Stimulated activated CD4-positive, alpha-beta T cell treated with anti-CD3 and anti-CD28 coated beads, Interleukin-2, amount 100 ng/mL, for 24 hours (primary cell): ENCODE measurements at regions not wholly inside any gene's neighbourhood (a gene's known extent, or its start where the extent isn't known, plus 50 kb on each side); places are given as distances from the start of the nearest gene placed in this dataset.

Experiments
- DNase-seq, 2 donors: peaks; one replicate each; pipeline ENCODE4 v3.0.0-alpha.2; 2020

DNA sequence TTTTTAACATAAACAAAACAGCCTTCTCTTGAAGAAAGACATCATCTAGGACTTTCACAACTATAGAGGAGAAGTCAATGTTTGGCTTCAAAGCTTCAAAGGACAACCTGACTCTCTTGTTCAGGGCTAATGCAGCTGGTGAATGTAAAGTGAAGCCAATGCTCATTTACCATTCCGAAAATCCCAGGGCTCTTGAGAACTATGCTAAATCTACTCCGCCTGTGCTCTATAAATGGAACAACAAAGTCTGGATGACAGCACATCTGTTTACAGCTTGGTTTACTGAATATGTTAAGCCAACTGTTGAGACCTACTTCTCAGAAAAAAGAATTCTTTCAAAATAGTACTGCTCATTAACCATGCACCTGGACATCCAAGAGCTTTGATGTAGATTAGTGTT is 259.8 kb upstream of the NR5A2 start:
- DNase-seq: no peak

DNA sequence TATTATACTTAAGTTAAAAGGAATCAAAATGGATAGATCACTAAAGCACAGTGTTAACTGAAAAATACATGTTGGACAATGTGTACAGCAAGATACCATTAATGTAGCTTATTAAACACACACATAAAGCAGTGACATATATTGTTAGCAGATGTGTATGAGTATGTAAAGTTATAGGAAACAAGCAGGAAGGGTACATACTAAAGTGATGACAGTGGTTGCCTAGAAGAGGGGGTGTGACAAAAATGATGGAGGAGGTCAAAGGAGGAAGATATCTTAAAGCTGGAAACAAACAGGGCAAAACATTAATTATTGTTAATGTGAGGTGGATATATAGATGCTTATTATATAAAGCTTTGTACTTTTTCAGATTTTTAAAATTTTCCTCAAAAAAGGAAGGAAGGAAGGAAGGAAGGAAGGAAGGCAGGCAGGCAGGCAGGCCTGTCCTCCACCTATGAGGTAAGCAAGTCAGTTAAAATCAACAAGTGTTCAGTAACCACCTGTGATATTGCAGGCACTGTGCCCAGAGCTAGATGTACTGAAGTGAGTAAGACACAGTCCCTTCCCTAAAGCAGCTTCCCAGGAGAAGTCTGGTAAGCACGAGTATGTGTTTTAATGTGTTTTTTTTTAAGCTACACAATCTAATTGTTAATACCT is 252.9 kb upstream of the NR5A2 start:
- no peak for DNase-seq

DNA sequence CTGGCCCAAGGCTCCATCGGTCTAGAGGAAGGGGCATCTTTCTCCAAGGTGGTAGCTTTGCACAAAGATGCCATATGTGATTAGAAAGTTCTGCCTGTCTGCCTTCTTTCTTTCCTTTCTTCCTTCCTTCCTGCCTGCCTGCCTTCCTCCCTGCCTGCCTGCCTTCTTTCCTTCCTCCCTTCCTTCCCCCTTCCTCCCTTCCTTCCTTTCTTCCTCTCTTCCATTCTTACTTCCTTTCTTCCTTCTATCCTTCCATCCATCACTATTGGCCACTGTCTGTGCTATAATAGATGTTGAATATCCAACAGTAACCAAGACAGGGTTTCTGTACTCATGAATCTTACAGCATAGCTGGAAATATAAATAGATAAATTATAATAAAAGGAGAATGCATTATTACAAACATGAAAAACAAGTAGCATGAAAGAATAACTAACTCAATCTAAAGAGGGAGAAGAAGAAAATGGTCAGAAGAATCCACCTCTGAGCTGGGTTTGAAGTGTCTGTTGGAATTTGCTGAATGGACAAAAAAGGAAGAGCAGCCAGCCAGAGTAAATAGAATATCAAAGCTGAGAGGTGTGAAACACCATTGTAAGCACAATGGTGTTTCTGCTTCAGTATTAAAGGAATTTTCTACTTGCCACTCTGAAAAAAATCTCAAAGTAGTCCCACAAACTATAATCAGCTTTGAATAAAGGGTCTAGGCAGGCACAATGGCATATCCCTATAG is 250.6 kb upstream of the NR5A2 start:
- DNase-seq: no peak

DNA sequence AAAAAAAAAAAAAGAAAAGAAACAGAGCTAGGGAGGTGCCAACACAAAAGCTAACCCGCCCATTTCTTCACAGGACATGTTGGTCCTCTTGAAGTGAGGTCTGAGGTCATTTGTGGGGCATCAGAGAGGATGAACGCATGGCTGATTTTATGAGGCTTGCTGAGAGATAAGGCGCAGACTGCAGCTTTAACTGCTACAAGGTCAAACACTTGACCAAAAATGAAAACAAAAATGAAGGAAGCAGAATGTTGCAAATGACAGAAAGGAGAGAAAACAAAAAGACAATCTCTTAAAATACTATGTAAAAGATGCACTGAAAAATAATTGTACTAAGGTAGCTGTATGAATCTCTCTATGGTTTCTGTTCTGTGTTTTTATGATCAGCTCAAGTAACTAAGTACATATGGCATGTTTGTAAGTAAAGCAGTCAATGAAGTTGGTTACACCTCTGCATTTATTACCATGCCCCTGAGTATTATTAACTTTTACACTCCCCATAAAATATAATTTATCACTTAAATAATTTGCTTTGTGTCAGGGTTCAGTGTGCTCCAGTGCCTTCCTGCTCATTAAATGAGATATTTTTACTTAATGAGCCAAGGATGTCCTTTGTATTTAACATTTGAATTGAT is 249.1 kb upstream of the NR5A2 start:
- no peak for DNase-seq

DNA sequence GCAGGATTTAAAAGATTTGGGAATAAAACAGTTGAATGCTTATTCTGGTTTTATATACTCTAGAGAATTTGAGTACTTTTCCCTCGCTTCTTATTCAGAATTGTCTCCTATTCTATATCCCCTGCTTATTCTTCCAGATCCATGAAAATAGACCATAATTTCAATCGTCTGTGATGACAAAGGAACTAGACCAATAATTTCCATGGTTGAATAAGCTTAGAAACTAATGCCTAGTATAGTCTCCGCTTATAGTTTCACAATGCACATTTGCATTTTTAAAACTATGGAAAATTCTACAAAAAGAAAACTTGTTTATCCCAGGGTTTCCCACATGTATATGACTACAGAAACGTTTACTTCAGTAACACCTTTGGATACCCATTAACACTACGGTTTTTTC is 247.4 kb upstream of the NR5A2 start:
- no peak for DNase-seq

DNA sequence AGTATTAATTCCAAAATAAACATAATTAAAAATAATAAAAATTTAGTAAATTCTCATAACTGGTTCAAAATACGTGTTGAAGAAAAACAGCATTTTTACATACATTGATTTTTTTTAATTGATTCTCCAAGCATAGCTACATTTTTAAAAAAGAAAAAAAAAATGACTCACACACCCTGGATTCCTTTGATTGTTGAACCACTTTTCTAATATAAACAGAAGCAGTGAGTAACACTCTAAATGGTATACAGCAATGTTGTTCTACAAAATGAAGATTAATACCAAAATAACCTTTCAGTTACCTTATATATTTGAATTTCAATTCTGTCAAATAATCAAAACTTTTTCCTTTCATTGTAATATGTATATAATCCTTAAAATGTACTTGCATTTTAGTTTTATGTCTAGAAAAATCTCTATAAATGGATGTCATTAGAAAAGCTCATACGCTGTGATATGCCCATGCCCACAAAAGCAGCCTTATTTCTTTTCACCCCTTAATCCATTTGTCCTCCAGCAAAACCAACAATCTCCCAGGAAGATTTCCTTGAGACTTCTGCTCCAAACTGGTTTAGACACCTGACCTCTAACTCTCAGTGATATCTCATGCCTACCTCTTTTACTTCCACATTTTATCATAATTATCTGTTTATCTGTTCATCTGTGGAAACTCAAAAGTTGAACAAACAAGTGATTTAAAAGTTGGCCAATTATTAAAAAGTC is 246.4 kb upstream of the NR5A2 start:
- no peak for DNase-seq

DNA sequence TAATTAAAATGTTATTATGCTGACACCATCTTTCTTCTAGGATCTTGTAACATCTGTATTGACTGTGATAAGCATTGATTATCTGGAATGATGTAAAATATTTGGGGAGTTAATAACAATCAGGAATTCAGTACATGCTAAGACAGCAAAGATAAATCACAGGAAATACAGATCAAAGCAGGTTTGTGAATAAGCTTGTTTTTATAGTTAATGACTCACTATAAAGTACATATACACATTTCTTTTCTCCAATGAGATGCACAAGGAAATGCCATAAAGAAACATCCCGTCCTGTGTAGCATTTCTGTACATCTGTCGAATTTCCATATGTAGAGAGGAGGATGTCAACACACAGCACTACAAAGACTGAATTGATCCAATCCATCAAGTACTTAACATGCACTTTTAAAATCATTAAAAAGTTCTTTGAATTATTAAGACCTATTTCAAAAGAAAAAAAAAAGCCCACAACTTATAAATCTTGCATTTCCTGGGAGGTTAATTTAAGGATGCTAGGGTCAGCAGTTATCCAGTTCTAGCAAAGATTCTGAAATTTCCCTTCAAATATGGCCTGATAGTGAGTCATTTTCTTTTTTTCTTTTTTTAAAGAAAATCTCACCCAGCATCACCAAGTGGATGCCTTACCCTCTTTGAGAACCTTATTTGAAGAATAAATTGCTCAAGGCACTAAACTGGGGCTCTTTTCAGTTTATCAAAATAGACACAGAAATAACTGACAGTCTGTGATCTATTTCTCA is 243.2 kb upstream of the NR5A2 start:
- no peak for DNase-seq

DNA sequence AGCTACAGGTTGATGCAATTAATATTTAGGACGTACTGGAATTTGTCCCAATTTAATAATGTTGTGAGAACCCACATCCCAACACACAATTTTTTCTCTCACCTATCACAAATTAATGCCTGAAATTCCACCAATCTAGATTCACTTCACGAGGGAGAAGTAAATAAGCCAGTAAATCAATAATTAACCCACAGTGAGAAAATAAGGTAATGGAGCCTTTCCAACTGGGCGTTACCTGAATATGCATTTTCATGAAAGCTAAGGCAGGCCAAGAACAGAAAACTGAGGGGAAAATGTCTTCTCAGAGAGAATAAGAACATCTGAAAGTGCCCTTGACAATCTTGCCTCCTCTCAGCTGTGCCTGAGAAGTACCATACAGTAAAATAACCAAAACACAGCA is 240.8 kb upstream of the NR5A2 start:
- DNase-seq: no peak

DNA sequence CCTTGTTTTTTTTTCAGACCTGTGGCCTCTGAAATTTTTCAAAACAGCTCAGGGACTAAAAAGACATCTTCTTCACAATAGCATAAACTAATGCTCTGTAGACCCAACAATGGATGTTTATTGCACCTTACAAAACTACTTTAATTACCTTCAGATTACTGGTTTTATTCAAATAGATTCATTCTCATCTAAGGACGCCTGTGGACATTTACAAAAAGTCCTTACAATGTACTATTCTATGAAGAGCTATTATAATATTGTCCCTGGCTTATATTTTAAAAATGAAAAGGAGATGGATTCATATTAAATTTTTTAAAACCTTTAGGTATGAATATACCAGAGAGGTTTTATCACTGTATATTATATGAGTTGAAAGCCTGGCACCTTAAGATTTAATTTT is 238.4 kb upstream of the NR5A2 start:
- no peak for DNase-seq

DNA sequence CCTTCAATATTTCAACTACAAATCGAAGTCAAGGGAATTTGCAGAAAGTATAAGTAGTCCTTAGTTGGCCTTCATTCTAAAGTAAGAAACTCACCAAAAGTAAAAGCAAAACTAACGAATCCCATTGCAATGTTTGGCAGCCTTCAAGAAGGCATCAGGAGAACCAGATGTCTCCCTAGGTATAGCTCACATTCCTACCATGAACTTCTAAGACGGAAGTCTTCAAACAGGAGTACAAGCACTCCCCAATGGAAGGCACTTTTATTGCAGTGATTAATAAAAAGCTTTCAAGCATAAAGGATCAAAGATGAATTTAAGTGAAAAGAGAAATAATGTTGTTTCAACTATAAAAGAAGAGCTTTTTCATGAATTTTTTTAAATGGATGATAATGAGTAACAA is 236.0 kb upstream of the NR5A2 start:
- no peak for DNase-seq

DNA sequence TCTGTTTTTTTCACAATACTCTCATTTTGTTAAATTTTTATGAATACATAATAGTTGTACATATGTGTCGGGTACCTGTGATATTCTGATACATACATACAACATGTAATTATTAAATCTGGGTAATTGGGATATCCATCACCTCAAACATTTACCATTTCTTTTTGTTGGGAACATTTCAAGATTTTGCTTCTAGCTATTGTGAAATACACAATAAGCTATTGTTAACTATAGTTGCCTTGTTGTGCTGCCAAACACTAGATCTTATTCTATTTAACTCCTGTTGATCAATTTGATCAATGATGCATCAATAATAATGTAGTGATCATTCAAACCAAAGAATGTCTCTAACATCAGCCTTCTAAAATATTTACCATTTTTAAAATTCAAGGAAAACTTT is 234.6 kb upstream of the NR5A2 start:
- no peak for DNase-seq

DNA sequence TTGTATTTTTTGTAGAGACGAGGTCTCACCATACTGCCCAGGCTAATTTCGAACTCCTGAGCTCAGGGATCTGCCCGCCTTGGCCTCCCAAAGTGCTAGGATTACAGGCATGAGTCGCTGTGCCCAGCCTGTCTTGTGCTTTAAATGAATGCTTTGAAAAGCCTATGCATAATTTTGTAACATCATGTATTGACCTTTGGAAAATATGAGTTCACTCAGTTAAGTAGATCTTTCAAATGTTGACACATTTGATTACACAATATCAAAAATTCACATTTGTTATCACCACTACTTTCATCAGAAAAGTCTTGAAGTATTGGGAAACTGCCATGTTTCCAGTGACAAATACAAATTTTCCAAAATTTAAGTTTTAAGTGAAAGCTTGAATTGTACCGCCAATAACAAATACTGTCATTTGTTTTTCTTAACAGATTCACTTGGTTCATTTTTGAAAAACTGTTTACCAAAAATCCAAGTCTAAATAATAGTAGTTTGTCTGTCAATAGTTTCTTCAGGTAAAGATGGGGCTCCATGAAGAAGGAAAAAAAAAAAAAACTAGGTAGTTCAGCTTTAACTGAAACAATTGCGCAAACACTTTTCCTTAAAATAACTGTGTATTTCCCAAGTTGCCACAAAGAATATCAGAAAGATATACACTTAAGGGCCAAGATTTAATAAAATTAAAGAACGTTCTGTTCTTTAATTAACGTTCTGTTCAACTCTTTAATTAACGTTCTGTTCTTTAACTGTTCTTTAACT is 233.2 kb upstream of the NR5A2 start:
- no peak for DNase-seq

DNA sequence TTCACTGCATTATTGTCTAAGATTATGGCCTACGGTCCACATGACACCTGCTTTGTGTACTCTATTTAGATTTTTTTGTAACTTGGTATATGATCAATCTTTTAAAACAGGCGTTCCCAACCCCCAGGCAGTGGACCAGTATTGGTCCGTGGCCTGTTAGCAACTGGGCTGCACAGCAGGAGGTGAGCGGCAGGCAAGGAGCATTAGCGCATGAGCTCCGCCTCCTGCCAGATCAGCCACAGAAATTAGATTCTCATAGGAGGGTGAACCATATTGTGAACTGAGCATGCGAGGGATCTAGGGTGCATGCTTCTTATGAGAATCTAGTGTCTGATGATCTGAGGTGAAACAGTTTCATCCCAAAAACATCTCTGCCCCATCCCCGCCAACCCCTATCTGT is 228.4 kb upstream of the NR5A2 start:
- DNase-seq: no peak

DNA sequence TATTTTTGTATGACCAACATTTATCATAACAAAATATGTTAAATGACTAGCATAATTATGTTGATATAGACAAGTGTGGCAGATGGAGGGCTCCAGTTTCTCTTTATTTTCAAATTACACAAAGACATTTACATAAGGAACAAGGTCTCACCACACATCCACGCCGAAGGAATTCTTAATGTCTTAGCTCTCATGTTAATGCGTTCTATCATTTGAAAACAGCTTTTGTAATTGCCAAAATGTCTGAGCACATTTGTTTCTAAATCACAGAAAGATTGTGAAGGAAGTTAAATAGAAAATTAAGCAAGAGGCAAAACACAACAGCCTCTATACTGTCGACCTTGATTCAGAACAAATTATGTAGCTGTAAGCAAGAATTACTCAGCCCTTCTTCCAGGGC is 223.0 kb upstream of the NR5A2 start:
- DNase-seq: no peak

DNA sequence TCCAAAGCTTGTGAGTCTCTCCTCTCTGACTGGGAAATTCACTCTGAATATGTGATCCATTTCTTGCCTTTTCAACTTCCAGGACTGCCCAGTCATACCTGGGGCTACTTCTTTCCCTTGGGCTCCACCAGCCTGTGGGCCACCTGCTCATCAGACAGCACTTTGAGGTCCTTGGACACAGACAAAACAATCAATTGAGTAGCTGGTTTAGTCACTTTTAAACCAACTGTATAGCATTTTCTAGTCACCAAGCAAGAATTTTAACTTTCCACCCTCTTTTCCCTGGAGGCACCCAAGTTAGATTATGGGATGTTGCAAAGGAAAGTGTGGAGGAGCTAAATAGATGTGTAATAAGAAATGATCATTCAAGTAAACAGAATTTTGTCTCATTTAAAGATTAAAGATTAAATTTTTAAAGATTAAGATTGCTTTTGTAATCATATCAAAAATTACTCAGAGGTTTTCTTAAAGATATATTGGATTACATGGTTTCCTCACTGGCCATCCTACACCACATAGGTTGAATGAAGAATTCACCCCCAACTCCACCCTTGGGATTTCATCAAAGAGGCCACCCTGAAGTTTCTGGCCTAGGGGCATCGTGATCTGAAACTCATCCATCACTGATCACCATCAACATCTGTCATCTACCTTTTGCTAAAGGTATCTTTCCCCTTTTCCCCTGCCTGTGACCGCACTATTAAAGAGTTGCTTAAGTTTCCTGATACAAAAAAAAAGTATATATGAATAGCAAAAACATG is 219.2 kb upstream of the NR5A2 start:
- DNase-seq: no peak

DNA sequence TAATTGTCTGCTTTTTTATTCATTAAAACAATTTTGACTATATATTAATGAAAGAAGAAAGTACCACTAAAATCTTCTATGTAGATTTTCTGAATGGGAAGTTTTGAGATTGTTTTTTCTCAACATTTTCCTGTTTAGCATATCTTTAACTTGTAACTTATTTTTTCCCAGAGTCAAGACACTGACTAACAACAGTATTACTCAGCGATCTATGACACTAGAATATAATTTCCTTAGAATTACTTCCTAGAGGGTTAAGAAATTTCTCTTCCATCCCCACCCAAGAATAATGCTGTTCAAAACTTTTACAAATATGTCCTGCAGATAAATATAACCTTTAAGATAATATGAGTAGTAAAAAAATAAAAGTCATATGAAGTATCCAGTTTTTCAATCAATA is 218.2 kb upstream of the NR5A2 start:
- DNase-seq: no peak

DNA sequence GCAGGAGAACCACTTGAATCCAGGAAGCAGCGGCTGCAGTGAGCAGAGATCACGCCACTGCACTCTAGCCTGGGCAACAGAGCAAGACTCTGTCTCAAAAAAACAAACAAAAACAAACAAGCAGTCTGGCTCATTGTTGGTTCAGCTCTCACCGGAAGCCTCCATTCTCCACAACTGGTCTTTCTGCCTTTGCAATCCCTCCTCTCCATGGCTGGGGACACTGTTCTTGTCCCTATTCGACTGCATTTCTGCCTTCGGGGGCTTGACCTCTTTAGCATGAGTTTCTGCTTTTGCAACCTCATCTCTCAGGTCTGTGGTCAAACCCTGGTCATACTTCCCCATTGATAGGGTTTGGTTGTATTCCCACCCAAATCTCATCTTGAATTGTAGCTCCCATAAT is 216.3 kb upstream of the NR5A2 start:
- DNase-seq: no peak

DNA sequence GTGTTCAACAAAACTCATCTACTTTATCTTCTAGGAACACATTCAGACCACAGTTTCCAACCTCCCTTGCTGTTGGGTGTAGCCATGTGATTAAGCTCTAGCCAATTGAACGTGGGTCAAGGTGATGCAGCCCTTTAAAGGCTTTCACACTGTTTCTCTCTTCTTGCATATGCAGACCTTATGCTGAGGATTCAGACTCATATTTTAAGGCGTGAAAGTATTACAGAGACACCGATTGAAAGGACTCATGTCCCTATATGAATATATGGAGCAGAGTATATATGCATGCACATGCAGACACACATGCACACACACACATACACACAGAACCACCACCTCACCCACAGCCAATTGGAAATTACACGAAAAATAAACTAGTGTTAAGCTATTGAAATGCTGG is 214.3 kb upstream of the NR5A2 start:
- no peak for DNase-seq

DNA sequence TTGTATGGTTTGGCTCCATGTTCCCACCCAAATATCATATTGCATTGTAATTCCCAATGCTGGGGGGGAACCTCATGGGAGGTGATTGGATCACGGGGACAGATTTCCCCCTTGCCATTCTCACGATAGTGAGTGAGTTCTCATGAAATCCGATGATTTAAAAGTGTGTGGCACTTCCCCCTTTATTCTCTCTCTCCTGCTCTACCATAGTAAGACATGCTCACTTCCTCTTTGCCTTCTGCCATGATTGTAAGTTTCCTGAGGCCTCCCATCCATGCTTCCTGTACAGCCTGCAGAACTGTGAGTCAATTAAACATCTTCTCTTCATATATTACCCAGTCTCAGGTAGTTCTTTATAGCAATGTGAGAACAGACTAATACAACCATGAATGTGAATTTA is 211.6 kb upstream of the NR5A2 start:
- DNase-seq: no peak

DNA sequence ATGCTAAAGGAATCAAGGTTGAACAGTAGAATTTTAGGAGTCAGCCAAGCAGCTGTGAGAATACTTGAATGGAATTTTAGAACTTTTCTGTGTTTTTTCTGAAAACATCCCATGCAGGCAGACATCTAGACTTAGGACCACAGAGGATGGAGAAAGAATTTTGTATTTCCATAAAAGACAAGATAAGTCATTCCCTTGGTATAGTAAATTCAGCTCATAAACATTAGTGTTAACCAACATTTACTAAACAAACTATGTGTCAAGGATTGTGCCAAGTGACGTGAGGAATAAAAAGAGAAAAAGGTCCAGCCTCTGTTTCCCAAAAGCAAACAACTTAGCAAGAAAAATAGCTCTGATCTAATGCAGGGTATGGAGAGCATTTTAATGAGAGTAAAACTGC is 210.2 kb upstream of the NR5A2 start:
- DNase-seq: no peak

DNA sequence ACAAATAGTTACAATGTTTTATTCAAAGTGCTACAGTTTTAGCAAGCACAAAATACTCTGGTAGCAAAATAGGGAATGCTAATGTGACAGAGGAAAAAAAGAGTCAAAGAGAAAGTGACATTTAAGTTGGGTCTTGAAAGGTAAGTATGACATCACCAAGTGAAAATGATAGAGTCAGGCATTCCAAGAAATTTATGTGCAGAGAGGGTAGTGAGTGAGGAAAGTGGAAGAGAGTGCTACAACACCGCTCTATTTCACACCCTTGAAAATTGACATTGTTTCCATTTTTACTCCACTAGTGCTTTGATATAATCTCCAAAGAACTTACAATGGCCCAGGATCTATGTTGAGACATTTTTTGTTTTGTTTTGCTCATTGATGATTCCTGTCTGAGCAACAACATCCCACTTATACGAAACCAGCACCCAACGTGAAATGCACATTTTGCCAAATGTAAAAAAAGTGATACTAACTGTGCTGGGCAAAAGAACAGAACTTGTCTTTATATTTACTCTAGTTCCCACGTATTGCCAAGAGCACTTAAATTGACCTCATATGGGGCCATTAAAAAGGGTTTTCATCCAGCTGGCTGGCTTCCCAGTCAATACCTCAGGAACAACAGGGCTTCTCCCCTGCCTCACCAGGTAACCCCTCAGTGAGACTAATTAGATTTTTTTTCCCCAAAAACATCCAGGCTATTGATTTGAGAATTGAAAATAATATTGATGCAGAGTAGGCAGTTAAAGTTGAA is 206.3 kb upstream of the NR5A2 start:
- DNase-seq: no peak
